GM18511 (cell line): ENCODE measurements at regions not wholly inside any gene's neighbourhood (a gene's known extent, or its start where the extent isn't known, plus 50 kb on each side); places are given as distances from the start of the nearest gene placed in this dataset.

Source experiments
- ATAC-seq: cut with Tn5 transposase; IDR thresholded peaks from one replicate; pipeline ENCODE4 v1.9.1; 2021; ENCODE audit warnings: mild to moderate bottlenecking, moderate library complexity; ENCODE audit not compliant: unreplicated experiment

DNA sequence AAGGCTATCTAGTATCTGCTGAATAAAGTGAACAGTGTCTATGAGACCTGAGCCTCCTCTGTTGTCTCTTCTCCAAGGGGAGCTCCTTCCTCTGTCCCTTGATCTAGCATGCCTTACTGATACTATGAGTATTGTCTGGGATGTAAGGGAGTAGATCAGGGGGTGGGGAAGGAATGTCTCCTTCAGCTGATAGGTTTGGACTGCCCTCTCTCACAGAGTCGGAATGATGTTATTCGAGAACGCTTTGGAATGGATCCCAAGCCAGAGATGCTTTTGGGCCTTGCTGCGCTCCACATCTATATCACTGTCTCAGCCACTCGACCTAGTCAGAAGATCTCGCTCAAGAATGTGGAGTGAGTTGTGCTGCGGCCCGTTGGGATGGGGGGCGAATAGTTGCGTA lies 68.3 kb upstream of the PRPS1 start:
- no peak for ATAC-seq

DNA sequence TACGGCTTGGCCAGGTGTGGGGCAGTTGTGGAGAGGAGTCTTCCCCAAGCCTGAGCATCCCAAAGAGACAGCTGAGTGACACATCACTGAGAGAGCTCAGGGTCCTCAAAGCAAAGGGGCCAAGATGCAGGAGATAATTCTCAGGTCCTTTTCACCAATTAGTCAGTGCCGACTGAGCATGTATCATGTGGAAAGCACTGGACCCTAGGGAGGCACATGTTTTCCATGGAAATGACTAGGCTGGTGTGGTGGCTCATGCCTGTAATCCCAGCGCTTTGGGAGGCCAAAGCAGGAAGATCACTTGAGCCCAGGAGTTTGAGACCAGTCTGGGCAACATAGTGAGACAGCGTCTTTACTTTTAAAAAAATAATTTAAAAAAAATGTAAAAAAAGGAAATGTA lies 67.3 kb upstream of the PRPS1 start:
- no peak for ATAC-seq

DNA sequence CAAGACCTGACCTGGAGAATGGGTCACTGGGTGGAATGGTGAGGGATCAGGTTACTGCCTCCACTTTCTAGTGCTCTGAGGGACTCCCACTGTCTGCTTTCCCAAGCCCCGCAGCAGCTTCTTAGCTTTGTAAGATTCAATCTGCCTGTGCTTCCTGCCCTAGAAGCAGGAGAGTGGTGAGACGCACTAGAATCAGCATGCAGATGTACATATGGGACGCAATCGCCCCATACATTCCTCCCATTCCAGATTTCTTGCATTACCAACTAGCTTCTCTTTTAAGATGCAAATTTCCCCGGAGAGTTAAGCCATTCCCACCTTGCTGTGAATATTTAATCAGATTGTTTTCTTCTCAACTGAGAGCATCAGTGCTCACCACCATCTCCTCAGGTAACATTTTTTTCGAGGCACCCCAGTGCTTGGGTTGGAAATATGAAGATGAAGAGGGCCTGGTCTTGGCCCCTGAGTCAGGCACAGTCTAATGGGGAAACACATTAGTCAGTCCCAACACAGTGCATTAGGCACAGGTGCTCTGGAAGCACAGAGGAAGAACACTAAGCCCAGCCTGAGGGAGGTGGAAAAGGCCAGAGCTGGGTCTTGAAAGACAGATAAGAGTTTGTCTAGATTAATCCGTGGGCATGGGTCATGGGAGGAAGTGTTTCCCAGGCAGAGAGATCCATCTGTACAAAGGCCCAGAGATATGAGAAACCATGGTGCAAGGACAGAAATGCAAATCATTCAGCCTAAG lies 66.7 kb upstream of the PRPS1 start:
- ATAC-seq, result no peak

DNA sequence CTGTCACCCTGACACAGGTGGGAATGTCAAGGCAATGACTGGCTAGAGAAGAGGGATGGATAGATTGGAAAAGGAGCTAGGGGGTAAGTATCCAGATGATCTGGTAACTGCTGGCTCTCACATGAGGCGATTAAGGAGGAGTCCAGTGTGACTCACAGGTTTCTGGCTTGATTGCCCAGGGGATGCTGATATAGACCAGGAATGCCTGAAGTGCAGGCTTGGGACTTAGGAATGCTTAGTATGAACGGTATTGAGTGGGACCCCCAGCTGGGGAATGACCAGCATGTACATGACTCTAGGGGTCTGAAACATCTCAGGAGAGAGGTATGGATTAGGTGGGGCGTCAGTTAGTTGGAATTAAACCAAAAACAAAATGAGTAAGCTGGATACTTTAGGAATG lies 65.8 kb upstream of the PRPS1 start:
- no peak for ATAC-seq

DNA sequence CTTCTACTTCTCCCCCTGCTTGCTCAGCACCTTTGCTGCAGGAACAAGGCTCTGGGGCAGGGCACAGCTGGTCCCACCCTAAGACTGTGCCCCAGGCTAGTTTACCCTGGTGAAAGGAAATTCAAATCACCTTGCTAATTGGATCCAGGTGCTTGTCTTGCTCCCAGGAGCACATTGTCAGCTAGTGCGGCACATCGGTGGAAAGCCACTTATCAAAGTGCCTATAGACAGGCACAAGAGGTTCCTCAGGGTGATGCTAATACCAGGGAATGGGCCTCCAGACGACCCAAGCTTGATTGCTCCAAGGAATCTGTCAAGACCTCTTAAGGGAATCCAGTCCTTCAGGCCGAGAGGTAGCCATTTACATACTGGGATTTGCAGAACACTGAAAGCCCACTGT lies 64.5 kb upstream of the PRPS1 start:
- ATAC-seq, result no peak

DNA sequence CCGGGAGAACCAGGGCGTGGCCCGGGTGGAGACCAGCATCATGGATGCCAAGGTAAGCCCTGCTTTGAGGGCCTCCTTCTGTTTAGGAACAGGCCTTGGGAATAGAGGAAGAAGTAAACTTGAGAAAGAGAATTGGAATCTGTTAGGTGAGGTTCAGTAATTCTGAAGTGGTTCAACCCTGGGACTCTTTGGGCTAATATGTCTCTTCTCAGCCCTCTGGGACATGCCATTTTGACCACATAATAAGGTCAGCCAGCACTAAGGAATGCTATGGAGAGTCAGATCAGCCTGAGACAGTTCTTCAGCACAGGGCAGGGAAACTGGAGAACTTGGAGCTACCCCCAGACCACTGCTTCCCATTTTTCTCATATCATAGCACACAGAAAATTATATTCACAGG lies 63.3 kb upstream of the PRPS1 start:
- no peak for ATAC-seq

DNA sequence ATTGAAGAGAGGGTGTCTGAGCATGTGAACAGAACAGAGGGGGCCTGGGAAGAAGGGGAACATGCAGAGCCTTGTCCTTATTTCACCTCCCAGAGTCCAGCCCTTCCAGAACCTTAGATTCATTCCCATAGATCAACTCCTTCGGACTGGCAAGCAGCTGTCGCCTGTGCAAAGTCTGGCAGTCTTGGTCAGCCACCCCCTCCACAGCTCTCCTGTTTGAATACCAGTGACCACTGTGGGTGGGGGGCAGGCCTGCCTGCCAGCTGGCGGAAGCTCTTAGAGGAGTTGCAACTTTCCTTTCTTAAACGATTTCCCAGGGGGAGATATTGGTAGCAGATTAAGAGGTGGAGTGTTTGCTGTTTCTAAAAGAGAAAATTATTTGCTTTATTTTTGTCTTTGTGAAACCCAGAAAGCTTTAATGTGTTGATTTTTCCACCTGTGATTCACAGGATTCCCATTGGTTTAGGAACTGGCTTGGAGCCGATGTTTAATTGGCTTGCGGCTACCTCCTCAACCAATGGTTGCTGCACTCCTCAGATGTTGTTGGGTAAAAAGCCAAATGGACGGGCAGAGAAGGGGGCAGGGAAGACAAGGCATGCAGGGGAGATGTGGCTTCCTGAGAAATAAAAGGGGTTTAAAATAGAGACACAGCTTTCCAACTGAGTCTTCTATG lies 62.2 kb upstream of the PRPS1 start:
- no peak for ATAC-seq

DNA sequence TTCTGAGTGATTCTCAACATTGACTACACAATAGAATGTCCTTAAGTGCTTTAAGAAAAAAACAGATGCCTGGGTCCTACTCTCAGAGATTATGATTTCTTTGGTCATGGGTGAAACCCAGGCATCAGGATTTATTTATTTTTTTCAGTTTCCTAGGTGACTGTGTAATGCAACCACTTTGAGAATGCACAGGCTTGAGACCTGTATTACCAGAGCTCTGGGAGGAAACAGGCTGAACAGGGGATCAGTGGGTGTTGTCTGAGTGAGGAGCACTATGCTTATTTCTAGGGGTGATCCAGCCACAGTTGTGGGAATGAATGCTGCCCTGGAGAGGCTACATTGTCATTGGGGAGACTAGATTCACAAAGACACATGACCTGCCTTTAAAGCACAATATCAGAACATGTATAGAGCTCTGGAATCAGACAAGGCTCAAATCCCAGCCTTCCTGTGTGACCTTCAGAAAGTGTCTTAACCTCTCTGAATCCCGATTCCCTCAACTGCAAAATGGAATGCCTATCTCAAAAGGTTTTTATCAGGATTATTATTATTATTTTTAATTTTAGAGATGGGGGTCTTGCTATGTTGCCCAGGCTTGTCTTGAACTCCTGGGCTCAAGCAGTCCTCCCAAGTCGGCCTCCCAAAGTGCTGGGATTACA lies 61.6 kb upstream of the PRPS1 start:
- no peak for ATAC-seq

DNA sequence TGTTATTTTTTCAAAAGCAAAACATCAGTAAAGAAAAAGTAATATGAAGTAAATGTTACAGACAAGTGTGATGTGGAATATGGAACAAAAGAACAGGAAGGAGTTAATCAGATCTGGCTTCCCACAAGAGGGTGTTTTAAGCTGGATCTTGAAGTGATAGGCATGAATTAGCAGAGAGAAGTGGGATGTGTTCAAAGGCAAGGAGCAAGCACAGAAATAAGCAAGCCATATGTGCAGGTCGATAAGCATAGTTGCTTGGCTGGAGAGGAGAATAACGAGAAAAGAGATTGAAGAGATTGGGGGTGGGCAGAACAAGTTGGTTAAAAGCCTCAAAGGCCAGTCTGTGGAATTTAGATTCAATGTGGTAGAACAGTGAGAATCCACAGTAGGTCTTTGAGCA lies 60.9 kb upstream of the PRPS1 start:
- ATAC-seq, result no peak

DNA sequence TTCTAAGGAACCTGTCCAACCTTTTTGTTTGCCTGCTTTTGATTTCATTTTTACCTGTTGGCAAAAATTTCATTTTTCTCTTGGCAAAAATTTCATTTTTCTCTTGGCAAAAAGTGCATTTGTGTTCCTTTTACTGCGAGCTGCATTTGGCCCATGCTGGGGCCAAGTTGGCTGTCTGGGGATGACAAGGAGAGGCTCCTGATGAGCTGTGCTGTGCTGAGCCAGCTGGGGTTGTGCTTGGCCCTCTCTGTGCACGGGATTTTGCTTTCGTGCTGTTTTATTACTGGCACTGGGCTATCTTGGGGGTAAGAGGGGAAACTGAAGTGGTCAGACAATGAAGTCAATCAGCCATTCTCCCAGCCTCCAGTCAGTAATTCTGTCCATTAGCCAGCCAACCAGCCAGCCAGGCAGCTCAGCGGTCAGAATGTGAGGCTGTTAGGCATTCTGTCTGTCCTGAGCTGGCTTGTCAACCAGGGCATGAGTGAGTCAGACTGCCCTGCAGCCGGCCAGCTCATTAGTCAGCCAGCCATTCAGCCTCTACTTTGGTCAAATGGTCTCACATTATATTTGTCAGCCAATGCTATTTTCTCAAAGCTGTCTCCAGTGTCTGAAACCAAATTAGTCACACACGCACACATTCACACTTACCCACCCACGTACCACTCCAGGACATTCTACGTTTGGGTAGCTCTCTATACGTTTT lies 56.9 kb upstream of the PRPS1 start:
- no peak for ATAC-seq

DNA sequence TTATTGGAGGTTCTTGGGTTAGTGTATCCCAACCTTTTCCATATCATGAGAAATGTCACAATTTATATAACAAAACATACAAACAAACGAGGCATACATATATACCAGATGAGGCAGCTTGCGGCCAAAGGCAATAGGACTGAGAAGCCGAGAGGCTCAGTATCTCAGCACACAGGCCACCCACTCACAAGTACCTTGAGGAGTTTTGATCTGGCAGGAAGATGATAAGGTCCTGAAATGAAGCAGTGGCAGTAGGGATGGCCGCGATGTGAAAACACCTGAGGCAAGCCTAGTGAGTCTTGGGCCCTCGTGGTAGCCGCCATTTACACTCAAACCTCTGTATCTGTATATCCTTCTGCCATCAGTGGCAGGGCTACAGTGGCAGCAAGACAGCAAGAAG lies 55.3 kb upstream of the PRPS1 start:
- no peak for ATAC-seq

DNA sequence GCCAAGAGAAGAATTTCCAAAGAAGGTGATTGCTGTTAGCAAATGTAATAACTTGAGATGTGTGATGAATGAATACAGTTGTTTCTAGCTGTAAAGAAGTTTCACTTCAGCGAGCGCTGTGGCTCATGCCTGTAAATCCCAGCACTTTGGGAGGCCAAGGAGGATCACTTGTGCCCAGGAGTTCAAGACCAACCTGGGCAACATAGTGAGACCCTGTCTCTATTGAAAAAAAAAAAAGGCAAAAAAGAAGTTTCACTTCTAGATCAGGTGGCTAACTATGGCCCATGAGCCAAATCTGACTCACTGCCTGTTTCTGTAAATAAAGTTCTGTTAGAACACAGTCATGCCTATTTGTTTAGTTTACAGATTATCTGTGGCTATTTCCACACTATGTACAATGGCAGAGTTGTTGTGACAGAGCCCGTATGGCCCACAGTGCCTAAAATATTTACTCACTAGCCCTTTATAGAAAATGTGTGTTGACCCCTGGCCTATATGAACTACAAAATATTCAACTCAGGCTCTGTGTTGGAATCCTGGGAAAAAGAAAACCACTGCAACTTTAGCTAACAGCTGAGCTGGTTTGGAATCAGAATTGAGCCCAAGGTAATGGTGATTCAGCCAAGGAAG lies 54.1 kb upstream of the PRPS1 start:
- ATAC-seq, result no peak

DNA sequence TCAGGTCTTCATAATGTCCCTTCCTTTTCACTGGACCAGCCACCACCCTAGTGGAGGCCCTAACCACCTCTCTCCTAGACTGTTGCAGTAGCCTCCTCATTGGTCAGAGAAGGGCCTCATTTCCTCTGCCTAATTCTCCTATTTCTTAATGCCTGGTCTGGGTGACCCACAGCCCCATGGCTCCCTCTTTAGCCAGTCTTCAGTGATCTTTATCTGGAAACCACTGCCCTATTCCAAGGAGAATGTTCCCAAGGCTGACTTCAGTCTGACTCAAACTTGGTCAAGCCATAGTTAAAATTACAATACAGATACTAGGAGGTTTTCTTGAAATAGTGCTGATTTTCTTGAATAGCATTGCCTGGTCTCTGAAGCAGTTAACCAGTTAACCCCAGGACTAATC lies 53.6 kb upstream of the PRPS1 start:
- no peak for ATAC-seq

DNA sequence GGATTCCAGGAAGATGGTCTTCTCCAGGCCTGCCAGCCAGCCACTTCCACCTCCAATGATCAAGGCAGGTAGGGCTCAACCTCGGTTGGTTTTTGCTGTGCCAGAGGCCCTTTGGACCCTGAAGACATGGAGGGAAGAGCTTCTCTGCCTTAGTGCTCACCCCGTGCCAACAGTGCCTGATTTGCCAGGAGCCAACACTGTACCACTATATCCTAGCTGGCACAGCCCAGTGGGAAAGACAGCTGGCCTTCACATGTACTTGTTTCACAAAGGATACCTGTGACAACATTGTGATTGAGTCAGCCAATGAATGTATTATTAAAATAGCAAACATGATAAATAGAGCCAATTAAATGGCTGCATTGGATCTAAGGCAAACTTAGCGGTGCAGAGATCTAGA lies 51.9 kb upstream of the PRPS1 start:
- ATAC-seq, result peak; percentile 5

DNA sequence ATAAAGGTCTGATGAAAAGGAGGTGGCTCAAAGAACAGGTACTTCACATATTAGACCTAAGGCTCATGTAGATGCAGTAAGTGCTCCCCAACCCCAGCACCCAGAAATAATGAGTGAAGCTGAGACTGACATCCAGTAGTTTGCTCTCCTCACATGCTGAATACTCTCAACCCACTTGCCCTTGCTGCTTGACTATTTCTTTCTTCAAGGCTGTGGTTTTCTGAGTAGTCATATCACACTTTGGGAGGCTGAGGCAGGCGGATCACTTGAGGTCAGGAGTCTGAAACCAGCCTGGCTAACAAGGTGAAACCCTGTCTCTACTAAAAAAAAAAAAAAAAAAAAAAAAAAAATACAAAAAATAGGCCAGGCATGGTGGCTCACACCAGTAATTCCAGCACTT lies 51.5 kb upstream of the PRPS1 start:
- ATAC-seq, result peak; percentile 79

DNA sequence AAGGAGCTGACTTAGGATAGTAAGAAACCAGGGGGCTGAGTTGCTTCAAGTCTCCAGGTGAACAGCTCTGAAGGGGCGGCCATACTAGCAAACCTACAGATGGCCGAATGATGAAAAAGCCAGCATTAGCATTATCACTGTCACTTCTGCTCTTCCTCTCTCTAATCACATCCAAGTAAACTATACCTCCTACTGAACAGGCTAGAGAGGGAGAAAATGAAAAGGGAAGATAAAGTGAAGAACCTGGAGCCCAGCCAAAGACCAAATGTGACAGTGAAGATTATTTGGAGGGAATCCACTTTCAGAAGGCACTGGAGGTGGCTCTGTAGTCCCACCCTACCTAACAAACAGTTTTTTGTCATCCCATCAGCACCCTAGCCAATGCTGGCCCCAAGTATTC lies 50.4 kb upstream of the PRPS1 start:
- ATAC-seq, result no peak
